ENCODE measurements at regions not wholly inside any gene's neighbourhood (a gene's known extent, or its start where the extent isn't known, plus 50 kb on each side); places are given as distances from the start of the nearest gene placed in this dataset.

DNA sequence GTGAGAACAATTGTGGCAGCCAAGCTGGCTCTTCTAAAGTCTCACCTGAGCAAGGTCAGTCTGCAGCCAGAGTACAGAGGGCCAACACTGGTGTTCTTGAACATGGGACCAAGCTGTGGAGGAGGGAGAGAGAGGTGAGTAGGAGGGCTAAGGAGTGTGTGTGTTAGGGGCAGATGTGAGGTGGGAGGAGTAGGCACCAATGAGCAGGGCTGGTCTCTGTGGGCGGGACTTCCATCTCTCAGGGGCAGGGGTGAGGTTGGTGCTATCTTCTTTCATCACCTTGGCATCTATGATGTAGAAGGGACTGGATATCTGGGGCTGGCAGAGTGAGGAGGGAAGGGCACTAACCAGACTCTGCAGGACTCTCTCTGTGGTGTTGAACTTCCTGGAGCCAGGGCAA lies 72.4 kb downstream of the MBD3L1 start:
- no peaks in the 10 kb centered on the region for H3K9me3 ChIP-seq
- no peak for TF ChIP-seq POLR2A (IDR thresholded peaks at IDR 0.05)
- no peak for TF ChIP-seq CTCF (IDR thresholded peaks at IDR 0.05)
- no peak for TF ChIP-seq POLR2AphosphoS5 (IDR thresholded peaks at IDR 0.05)
- intact Hi-C loops (cut with DNase I; ENCODE audit: low total_unique reads) = no loop called here

DNA sequence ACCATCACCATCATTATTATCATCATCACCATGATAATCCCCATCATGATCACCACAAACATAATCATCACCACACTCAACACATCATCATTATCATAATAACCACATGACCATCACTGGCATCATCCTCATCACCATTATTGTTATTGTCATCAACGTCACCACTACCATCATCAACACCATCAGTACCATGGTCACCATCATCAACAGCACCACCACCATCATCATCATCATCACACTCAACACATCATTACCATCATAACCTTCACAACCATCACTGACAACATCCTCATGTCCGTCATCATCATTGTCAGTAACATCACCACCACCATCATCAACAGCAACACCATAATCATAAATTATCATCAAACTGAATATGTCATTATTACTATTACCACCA lies 73.2 kb downstream of the MBD3L1 start:
- no peak for DNase-seq (ENCODE audit: low spot score in 2 of 2)
- intact Hi-C loops (cut with DNase I; ENCODE audit: low total_unique reads) = no loop called here
- Histone ChIP-seq H3K4me1 (no peaks in the 10 kb centered on the region), H3K27me3 (no peaks in the 10 kb centered on the region), H3K36me3 (no peaks in the 10 kb centered on the region), H3K4me3 (no peak overlapping the region), H3K9me3 (no peaks in the 10 kb centered on the region), H3K27ac (no peak overlapping the region)
- TF ChIP-seq POLR2A (IDR thresholded peaks at IDR 0.05) (no peak), CTCF (IDR thresholded peaks at IDR 0.05) (no peak), POLR2AphosphoS5 (IDR thresholded peaks at IDR 0.05) (no peak)

More for the DNA sequence above, 72.4 kb downstream of the MBD3L1 start:
- H3K36me3 ChIP-seq = no peaks in the 10 kb centered on the region
- no peak overlapping the region for H3K4me3 ChIP-seq
- no peaks in the 10 kb centered on the region for H3K4me1 ChIP-seq
- H3K27ac ChIP-seq = no peak overlapping the region
- H3K27me3 ChIP-seq = no peaks in the 10 kb centered on the region
- DNase-seq (ENCODE audit: low spot score in 2 of 2) = no peak

DNA sequence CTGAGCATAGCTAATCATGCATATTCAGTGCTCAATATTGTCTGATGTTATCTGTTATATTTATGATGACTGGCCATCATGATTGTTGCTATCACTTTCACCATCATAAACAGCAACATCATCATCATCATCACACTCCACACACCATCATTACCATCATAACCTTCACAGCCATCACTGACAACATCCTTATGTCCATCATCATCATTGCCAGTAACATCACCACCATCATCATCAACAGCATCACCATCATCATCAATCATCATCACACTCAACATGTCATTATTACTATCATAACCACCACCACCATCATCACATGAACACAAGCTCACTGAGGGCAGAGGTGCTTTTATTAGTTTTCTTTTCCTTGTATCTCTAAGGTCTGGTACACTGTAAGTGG lies 75.9 kb downstream of the MBD3L1 start:
- TF ChIP-seq POLR2A (IDR thresholded peaks at IDR 0.05) (no peak), CTCF (IDR thresholded peaks at IDR 0.05) (no peak), POLR2AphosphoS5 (IDR thresholded peaks at IDR 0.05) (no peak)
- no peak for DNase-seq (ENCODE audit: low spot score in 2 of 2)
- H3K36me3 ChIP-seq = no peaks in the 10 kb centered on the region
- intact Hi-C loops (cut with DNase I; ENCODE audit: low total_unique reads) = no loop called here
- H3K4me3 ChIP-seq = no peak overlapping the region
- no peak overlapping the region for H3K27ac ChIP-seq
- H3K27me3 ChIP-seq = no peaks in the 10 kb centered on the region
- no peaks in the 10 kb centered on the region for H3K9me3 ChIP-seq
- no peaks in the 10 kb centered on the region for H3K4me1 ChIP-seq

GRCh38 chr19:8910775-8911414 lies 78.7 kb downstream of the MBD3L1 start:
- no peak overlapping the region for H3K4me3 ChIP-seq
- DNase-seq (ENCODE audit: low spot score in 2 of 2) = no peak
- intact Hi-C loops (cut with DNase I; ENCODE audit: low total_unique reads) = no loop called here
- no peaks in the 10 kb centered on the region for H3K9me3 ChIP-seq
- H3K27me3 ChIP-seq = no peaks in the 10 kb centered on the region
- no peaks in the 10 kb centered on the region for H3K36me3 ChIP-seq
- H3K27ac ChIP-seq = no peak overlapping the region
- H3K4me1 ChIP-seq = no peaks in the 10 kb centered on the region
- no peak for TF ChIP-seq POLR2AphosphoS5 (IDR thresholded peaks at IDR 0.05)
- TF ChIP-seq CTCF (IDR thresholded peaks at IDR 0.05) = no peak
- TF ChIP-seq POLR2A (IDR thresholded peaks at IDR 0.05) = no peak

DNA sequence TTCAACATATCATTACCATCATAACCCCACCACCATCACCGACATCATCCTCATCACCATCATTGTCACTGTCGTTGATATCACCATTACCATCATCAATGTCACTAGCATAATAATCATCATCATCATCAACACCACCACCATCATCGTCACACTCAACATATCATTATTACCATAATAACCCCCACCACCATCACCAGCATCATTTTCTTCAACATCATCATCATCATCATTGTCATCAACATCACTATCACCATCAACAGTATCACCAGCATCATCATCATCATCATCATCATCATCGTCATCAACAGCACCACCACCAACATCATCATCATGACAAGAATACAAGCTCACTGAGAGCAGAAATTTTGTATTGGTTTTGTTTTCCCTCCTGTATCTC lies 83.8 kb downstream of the MBD3L1 start:
- Histone ChIP-seq H3K27ac (no peak overlapping the region), H3K27me3 (no peaks in the 10 kb centered on the region), H3K9me3 (no peaks in the 10 kb centered on the region), H3K4me3 (no peak overlapping the region), H3K36me3 (no peaks in the 10 kb centered on the region), H3K4me1 (no peaks in the 10 kb centered on the region)
- TF ChIP-seq POLR2A (IDR thresholded peaks at IDR 0.05) (no peak), POLR2AphosphoS5 (IDR thresholded peaks at IDR 0.05) (no peak), CTCF (IDR thresholded peaks at IDR 0.05) (no peak)
- no peak for DNase-seq (ENCODE audit: low spot score in 2 of 2)
- intact Hi-C loops (cut with DNase I; ENCODE audit: low total_unique reads) = no loop called here

All from breast epithelium (tissue), 4 donors.